ENCODE measurements at regions not wholly inside any gene's neighbourhood (a gene's known extent, or its start where the extent isn't known, plus 50 kb on each side); places are given as distances from the start of the nearest gene placed in this dataset.

DNA sequence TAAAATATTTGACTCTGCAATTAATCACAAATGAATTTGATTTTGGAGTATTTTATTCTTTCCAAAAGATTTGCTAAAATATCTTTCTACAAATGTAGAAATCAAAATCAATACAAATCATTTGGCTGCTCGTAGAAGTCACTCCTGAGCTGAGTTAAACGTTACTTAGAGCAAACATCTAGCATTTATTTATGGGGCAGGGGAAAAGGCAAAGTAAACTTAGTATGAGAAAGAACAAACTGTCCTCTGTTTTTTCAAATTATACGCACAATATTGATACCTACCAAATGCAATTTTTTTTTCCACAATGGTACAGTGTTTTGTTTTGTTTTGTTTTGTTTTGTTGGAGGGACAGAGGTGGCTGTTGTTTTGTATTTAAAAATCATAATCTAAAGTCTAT, 233.8 kb downstream of the TTLL7 start (continued):
- TF ChIP-seq, protein P1, sequence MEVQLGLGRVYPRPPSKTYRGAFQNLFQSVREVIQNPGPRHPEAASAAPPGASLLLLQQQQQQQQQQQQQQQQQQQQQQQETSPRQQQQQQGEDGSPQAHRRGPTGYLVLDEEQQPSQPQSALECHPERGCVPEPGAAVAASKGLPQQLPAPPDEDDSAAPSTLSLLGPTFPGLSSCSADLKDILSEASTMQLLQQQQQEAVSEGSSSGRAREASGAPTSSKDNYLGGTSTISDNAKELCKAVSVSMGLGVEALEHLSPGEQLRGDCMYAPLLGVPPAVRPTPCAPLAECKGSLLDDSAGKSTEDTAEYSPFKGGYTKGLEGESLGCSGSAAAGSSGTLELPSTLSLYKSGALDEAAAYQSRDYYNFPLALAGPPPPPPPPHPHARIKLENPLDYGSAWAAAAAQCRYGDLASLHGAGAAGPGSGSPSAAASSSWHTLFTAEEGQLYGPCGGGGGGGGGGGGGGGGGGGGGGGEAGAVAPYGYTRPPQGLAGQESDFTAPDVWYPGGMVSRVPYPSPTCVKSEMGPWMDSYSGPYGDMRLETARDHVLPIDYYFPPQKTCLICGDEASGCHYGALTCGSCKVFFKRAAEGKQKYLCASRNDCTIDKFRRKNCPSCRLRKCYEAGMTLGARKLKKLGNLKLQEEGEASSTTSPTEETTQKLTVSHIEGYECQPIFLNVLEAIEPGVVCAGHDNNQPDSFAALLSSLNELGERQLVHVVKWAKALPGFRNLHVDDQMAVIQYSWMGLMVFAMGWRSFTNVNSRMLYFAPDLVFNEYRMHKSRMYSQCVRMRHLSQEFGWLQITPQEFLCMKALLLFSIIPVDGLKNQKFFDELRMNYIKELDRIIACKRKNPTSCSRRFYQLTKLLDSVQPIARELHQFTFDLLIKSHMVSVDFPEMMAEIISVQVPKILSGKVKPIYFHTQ (CRISPR knock-in tag; IDR thresholded peaks at IDR 0.05) = no peak
- TF ChIP-seq NFYB (CRISPR knock-in tag; conservative IDR thresholded peaks at IDR 0.05; ENCODE audit: low read depth) (no peak), ZNF232 (CRISPR knock-in tag; IDR thresholded peaks at IDR 0.05) (no peak)

DNA sequence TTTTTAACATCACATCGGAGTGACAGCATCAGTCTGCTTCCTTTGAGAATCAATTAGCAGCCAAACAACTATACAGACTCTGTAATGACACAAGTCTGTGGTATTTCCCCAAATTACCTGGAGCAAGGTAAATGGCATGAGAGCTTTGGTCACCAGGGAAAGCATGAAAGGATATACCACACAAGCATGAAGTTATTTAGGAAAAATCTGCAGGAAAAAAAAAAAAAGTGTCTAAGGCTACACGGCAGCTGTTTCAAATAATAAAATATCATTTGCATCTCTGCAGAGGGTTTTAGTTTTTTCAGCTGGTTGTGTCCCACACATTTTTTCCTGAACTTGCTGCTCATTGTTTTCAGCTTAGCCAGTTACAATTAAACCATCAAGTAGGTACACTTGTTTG, 234.7 kb downstream of the TTLL7 start:
- Mint-ChIP-seq H3K27ac (no peak overlapping the region), H3K27me3 (ENCODE audit: low read depth) (no peaks in the 10 kb centered on the region), H3K4me3 (no peak overlapping the region), H3K9me3 (no peaks in the 10 kb centered on the region), H3K4me1 (peaks cover 18% of the 10 kb centered on the region), H3K36me3 (no peaks in the 10 kb centered on the region)
- TF ChIP-seq GRHL2 (CRISPR knock-in tag; IDR thresholded peaks at IDR 0.05; ENCODE audit: insufficient replicate concordance, severe bottlenecking) (no peak), OVOL2 (CRISPR knock-in tag; IDR thresholded peaks at IDR 0.05; ENCODE audit: borderline replicate concordance) (no peak)
- DNase-seq (ENCODE audit: low spot score) = no peak
- POLR2A ChIA-PET = interaction anchor here (0.7 kb wide), 1 partner anchor 90 kb away, joined by 3 read pairs; no protein-coding TSS in a partner anchor
- CTCF ChIA-PET = no interaction called here
- ATAC-seq = peak; percentile 26; the same call in 1 of the 2 replicates

DNA sequence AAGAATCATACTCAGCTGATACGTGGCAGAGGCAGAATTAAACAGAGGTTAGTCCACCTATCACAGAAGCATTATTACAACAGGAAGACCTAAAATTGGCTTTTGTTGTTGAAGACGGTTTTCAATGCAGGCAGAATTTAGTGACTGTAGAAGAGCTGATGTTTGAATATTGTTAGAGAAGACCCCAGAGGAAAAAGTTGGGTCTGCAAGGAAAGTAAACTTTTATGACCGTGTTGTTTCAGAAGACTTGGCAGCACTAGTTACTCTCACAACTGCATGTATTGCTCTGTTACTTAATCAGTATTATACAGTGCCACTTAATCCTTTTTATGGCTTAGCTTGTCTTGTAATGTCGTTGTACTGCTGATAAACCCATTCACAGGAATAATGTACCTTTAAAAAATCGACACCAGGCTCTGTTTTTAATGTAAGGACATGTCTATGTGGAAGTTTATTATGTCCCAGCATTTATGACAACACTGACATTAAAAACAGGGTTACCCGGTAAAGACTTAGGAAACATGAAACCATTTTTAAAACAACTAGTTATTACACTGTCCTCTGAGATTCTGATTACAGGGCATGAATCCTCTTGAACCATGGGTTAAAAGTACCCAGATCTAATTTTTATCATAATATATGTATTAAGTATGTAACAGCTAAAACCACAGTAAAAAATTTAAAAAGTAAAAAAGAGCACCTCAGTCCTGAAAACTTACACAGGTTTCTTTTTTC, 235.4 kb downstream of the TTLL7 start:
- Mint-ChIP-seq H3K4me3 (no peak overlapping the region), H3K27me3 (ENCODE audit: low read depth) (no peaks in the 10 kb centered on the region), H3K4me1 (peaks cover 18% of the 10 kb centered on the region), H3K27ac (no peak overlapping the region), H3K9me3 (no peaks in the 10 kb centered on the region), H3K36me3 (no peaks in the 10 kb centered on the region)
- TF ChIP-seq, protein P2, sequence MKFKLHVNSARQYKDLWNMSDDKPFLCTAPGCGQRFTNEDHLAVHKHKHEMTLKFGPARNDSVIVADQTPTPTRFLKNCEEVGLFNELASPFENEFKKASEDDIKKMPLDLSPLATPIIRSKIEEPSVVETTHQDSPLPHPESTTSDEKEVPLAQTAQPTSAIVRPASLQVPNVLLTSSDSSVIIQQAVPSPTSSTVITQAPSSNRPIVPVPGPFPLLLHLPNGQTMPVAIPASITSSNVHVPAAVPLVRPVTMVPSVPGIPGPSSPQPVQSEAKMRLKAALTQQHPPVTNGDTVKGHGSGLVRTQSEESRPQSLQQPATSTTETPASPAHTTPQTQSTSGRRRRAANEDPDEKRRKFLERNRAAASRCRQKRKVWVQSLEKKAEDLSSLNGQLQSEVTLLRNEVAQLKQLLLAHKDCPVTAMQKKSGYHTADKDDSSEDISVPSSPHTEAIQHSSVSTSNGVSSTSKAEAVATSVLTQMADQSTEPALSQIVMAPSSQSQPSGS (CRISPR knock-in tag; IDR thresholded peaks at IDR 0.05; ENCODE audit: borderline replicate concordance, low read depth) = no peak
- TF ChIP-seq, protein P3, sequence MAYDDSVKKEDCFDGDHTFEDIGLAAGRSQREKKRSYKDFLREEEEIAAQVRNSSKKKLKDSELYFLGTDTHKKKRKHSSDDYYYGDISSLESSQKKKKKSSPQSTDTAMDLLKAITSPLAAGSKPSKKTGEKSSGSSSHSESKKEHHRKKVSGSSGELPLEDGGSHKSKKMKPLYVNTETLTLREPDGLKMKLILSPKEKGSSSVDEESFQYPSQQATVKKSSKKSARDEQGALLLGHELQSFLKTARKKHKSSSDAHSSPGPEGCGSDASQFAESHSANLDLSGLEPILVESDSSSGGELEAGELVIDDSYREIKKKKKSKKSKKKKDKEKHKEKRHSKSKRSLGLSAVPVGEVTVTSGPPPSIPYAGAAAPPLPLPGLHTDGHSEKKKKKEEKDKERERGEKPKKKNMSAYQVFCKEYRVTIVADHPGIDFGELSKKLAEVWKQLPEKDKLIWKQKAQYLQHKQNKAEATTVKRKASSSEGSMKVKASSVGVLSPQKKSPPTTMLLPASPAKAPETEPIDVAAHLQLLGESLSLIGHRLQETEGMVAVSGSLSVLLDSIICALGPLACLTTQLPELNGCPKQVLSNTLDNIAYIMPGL (CRISPR knock-in tag; IDR thresholded peaks at IDR 0.05) = no peak
- TF ChIP-seq, protein P4, sequence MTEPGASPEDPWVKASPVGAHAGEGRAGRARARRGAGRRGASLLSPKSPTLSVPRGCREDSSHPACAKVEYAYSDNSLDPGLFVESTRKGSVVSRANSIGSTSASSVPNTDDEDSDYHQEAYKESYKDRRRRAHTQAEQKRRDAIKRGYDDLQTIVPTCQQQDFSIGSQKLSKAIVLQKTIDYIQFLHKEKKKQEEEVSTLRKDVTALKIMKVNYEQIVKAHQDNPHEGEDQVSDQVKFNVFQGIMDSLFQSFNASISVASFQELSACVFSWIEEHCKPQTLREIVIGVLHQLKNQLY (CRISPR knock-in tag; IDR thresholded peaks at IDR 0.05) = no peak
- TF ChIP-seq ZNF219 (CRISPR knock-in tag; IDR thresholded peaks at IDR 0.05; ENCODE audit: borderline replicate concordance) = no peak
- TF ChIP-seq JUN (CRISPR knock-in tag; IDR thresholded peaks at IDR 0.05) = no peak
- TF ChIP-seq KAT7 (CRISPR knock-in tag; IDR thresholded peaks at IDR 0.05; ENCODE audit: borderline replicate concordance) = no peak
- TF ChIP-seq PRRX2 (CRISPR knock-in tag; IDR thresholded peaks at IDR 0.05) = no peak
- TF ChIP-seq, protein P5, sequence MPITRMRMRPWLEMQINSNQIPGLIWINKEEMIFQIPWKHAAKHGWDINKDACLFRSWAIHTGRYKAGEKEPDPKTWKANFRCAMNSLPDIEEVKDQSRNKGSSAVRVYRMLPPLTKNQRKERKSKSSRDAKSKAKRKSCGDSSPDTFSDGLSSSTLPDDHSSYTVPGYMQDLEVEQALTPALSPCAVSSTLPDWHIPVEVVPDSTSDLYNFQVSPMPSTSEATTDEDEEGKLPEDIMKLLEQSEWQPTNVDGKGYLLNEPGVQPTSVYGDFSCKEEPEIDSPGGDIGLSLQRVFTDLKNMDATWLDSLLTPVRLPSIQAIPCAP (CRISPR knock-in tag; IDR thresholded peaks at IDR 0.05) = no peak
- TF ChIP-seq, protein P6, sequence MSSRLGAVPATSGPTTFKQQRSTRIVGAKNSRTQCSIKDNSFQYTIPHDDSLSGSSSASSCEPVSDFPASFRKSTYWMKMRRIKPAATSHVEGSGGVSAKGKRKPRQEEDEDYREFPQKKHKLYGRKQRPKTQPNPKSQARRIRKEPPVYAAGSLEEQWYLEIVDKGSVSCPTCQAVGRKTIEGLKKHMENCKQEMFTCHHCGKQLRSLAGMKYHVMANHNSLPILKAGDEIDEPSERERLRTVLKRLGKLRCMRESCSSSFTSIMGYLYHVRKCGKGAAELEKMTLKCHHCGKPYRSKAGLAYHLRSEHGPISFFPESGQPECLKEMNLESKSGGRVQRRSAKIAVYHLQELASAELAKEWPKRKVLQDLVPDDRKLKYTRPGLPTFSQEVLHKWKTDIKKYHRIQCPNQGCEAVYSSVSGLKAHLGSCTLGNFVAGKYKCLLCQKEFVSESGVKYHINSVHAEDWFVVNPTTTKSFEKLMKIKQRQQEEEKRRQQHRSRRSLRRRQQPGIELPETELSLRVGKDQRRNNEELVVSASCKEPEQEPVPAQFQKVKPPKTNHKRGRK (CRISPR knock-in tag; IDR thresholded peaks at IDR 0.05; ENCODE audit: borderline replicate concordance) = no peak
- TF ChIP-seq, protein P7, sequence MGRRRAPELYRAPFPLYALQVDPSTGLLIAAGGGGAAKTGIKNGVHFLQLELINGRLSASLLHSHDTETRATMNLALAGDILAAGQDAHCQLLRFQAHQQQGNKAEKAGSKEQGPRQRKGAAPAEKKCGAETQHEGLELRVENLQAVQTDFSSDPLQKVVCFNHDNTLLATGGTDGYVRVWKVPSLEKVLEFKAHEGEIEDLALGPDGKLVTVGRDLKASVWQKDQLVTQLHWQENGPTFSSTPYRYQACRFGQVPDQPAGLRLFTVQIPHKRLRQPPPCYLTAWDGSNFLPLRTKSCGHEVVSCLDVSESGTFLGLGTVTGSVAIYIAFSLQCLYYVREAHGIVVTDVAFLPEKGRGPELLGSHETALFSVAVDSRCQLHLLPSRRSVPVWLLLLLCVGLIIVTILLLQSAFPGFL (CRISPR knock-in tag; IDR thresholded peaks at IDR 0.05; ENCODE audit: borderline replicate concordance) = no peak
- no peak for TF ChIP-seq HMGA2 (CRISPR knock-in tag; IDR thresholded peaks at IDR 0.05)
- TF ChIP-seq SMAD3 (CRISPR knock-in tag; IDR thresholded peaks at IDR 0.05; ENCODE audit: borderline replicate concordance) = no peak
- CTCF ChIA-PET = no interaction called here
- POLR2A ChIA-PET = no interaction called here
- DNase-seq (ENCODE audit: low spot score) (no peak), ATAC-seq (no peak)
